K562 (cell line): ENCODE measurements at regions not wholly inside any gene's neighbourhood (a gene's known extent, or its start where the extent isn't known, plus 50 kb on each side); places are given as distances from the start of the nearest gene placed in this dataset.

Experiments
- ATAC-seq: fragments of 200-7000 bp; cut with Tn5 transposase; 3 replicates; pipeline ENCODE4 v1.9.1; 2020; ENCODE audit warnings: moderate library complexity
- BruUV-seq: library from RNA; stranded (reverse); fragments of 400-500 nt; replicated peaks from 2 replicates; lab custom pipeline; 2021; lab: Mats Ljungman, UMichigan
- CTCF ChIA-PET: fragments of 300-600 bp; formaldehyde crosslinking; extraction: SDS; loops from one replicate; lab custom pipeline; 2021; ENCODE audit warnings: low intra/inter-chr PET ratio; lab: Yijun Ruan, JAX
- POLR2A ChIA-PET: fragments of 300-600, 350-650 bp; sonication (Branson Sonifier 250); formaldehyde crosslinking; extraction: SDS; loops from one replicate; lab custom pipeline; 2021; ENCODE audit warnings: antibody characterized with exemption, inconsistent platforms; lab: Yijun Ruan, JAX
- DNase-seq, 4 experiments: peaks; one replicate each; pipeline versions ENCODE4 v3.0.0 to v3.0.0-alpha.2; 2011 to 2018; ENCODE audit warnings: low spot score in 3 of 4, mixed read lengths in 3 of 4; ENCODE audit errors: extremely low read depth in 1 of 4
- FAIRE-seq: peaks from 2 replicates; lab custom pipeline; 2011; peaks lifted over from hg19 to GRCh38; lab: Jason Lieb, UNC
- H2AFZ ChIP-seq: 2 replicates; pipeline ENCODE4 v1.6.0; 2011; ENCODE audit warnings: low read depth, low read length, control low read depth, inconsistent platforms
- H3K27ac ChIP-seq: fragments of 200-600 bp; 3 replicates; pipeline ENCODE4 v1.8.0; 2011; ENCODE audit warnings: low read depth, mild to moderate bottlenecking, control low read depth, inconsistent platforms, low read length, moderate library complexity, mixed read lengths; ENCODE audit errors: extremely low read depth
- H3K27me3 ChIP-seq, 2 experiments: fragments of 300-600 bp in 1 of 2; 2 replicates in 1 of 2; 3 replicates in 1 of 2; pipeline versions ENCODE4 v1.6.0 to v1.8.0; 2011; ENCODE audit warnings: inconsistent platforms in 2 of 2, low read length in 2 of 2, mild to moderate bottlenecking in 1 of 2, mixed read lengths in 1 of 2, moderate library complexity in 1 of 2; ENCODE audit not compliant: control insufficient read depth in 2 of 2, insufficient read depth in 2 of 2
- H3K36me3 ChIP-seq: fragments of 300-600 bp; 3 replicates; pipeline ENCODE4 v1.8.0; 2011; ENCODE audit warnings: mild to moderate bottlenecking, low read length, inconsistent platforms; ENCODE audit not compliant: control insufficient read depth, insufficient read depth
- H3K4me1 ChIP-seq, 2 experiments: fragments of 200-600 bp in 1 of 2; replicated peaks in 1 of 2; 2 replicates in 1 of 2; 3 replicates in 1 of 2; pipeline versions ENCODE4 v1.5.1 to v1.8.0; 2011; ENCODE audit warnings: inconsistent platforms in 2 of 2, low read length in 2 of 2, mild to moderate bottlenecking in 1 of 2, mixed read lengths in 1 of 2, moderate library complexity in 1 of 2; ENCODE audit not compliant: control insufficient read depth in 2 of 2, insufficient read depth in 2 of 2
- H3K4me2 ChIP-seq: 2 replicates; pipeline ENCODE4 v1.6.1; 2011; ENCODE audit warnings: low read length, control low read depth, inconsistent platforms, mixed read lengths; ENCODE audit not compliant: insufficient read depth
- H3K4me3 ChIP-seq: fragments of 200-600 bp; sonication (generic), shearing (Covaris generic); 2 replicates; pipeline ENCODE4 v1.5.1; 2016; ENCODE audit warnings: control low read depth, inconsistent platforms
- H3K79me2 ChIP-seq: fragments of 200-600 bp; 3 replicates; pipeline ENCODE4 v1.8.0; 2011; ENCODE audit warnings: low read length, inconsistent platforms; ENCODE audit not compliant: control insufficient read depth, insufficient read depth
- H3K9ac ChIP-seq, 2 experiments: 2 replicates each; pipeline versions ENCODE4 v1.6.0 to v1.6.1; 2011; ENCODE audit warnings: low read depth in 2 of 2, low read length in 2 of 2, control low read depth in 1 of 2, inconsistent platforms in 1 of 2, mild to moderate bottlenecking in 1 of 2, mixed read lengths in 1 of 2; ENCODE audit not compliant: insufficient read depth in 1 of 2
- H3K9me1 ChIP-seq: one replicate; pipeline ENCODE4 v1.6.0; 2011; ENCODE audit warnings: inconsistent platforms, mild to moderate bottlenecking, low read length, moderate library complexity; ENCODE audit not compliant: control insufficient read depth, insufficient read depth
- H3K9me3 ChIP-seq: replicated peaks from 2 replicates; pipeline ENCODE4 v1.5.1; 2011; ENCODE audit warnings: low read depth, low read length, inconsistent platforms; ENCODE audit not compliant: control insufficient read depth, insufficient read depth
- H4K20me1 ChIP-seq: replicated peaks from 2 replicates; pipeline ENCODE4 v1.6.1; 2011; ENCODE audit warnings: low read length, inconsistent platforms, mixed read lengths; ENCODE audit not compliant: control insufficient read depth, insufficient read depth
- CHCHD3 ChIP-seq: fragments of 250-450 bp; sonication (Bioruptor Pico); IDR thresholded peaks from 2 replicates; pipeline ENCODE4 v2.1.2; 2022; ENCODE audit warnings: mild to moderate bottlenecking
- MTA2 ChIP-seq: fragments of 450-650 bp; IDR thresholded peaks from 2 replicates; pipeline ENCODE4 v1.6.1; 2016; ENCODE audit warnings: low read depth
- WGBS: fragments of 100-300 bp; shearing (Covaris generic); methylation state at CpG from one replicate; pipeline ENCODE4 v1.1.6; 2016; ENCODE audit warnings: low coverage, mixed read lengths; ENCODE audit not compliant: insufficient coverage; ENCODE audit errors: missing lambda C conversion rate; 5-methylcytosine and 5-hydroxymethylcytosine counted together
- in situ Hi-C: fragments of 300-500 bp; cut with MboI; formaldehyde crosslinking; loops from 4 replicates; pipeline ENCODE4 v1.15.0; 2018; ENCODE audit warnings: inconsistent platforms, mixed read lengths
- intact Hi-C: fragments of 100-400 bp; cut with micrococcal nuclease; formaldehyde crosslinking; loops from 2 replicates; pipeline ENCODE4 v1.14.2; 2022
- TF ChIP-seq, protein P1 (sequence below), 3 experiments: fragments of 200-800 bp in 1 of 3; sonication (Bioruptor generic) in 1 of 3; sonication (generic) in 1 of 3; formaldehyde crosslinking in 1 of 3; IDR thresholded peaks; 2 replicates each; pipeline versions ENCODE4 v1.6.1 to v1.8.0; 2016 to 2022; ENCODE audit warnings: mild to moderate bottlenecking in 2 of 3, missing compliant biosample characterization in 2 of 3, missing genetic modification characterization in 2 of 3, missing genetic modification reagents in 1 of 3
- TF ChIP-seq, protein P2 (sequence below), 2 experiments: fragments of 450-650 bp; formaldehyde crosslinking in 1 of 2; IDR thresholded peaks; 2 replicates each; pipeline versions ENCODE4 v1.4.0 to v1.6.1; 2014 to 2020; ENCODE audit warnings: mild to moderate bottlenecking in 2 of 2, borderline replicate concordance in 1 of 2, low read depth in 1 of 2
- TF ChIP-seq, protein P3 (sequence below): fragments of 450-650 bp; formaldehyde crosslinking; conservative IDR thresholded peaks from 2 replicates; pipeline ENCODE4 v1.4.0; 2022; ENCODE audit warnings: mild to moderate bottlenecking, missing genetic modification characterization

DNA sequence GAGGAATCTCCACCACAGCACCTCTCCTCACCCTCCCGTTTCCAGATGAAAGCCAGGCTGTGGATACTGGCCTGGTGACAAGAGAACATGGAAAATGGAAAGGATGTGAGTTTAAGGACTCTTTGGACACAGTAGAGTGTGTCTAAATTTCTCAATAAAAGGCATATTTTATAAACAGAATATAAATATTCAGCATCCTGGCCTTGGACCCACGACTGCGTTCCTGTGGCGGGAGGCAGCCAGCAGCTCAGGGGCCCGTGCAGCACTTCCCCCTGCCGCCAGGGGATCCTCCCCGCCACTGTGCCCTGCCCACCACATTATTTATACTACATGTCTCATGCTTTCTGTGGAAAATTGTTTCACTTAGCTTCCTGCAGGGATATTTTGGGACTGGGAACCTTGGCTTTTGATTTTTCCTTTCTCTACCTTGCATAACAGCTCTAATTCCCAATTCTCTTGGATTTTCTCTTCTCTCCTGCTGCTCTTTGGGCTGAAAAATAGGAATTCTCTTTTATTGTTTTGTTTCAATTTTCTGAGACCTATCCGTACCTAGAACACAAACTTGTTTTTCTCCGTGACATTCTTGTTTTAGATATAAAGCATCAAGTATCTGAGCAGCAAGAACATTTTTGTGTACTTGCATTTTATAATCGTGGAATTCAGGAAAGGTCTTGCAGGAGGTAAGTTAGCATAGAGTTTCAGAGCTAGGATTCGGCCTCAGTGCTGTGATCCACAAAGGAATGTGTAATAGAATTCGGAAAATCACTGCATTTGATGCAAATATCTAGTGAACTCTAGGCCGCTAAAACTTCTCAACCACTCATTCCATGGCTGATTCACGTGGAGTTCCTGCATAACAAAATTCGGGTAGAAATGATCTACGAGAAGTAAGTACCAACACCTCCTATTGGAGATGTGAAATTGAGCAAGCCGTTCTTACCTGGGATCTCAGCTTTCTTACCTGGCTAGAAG, 107.7 kb upstream of the SPATA13 start (continued):
- TF ChIP-seq, protein P1, sequence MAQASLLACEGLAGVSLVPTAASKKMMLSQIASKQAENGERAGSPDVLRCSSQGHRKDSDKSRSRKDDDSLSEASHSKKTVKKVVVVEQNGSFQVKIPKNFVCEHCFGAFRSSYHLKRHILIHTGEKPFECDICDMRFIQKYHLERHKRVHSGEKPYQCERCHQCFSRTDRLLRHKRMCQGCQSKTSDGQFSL (CRISPR knock-in tag; IDR thresholded peaks at IDR 0.05): no peak
- TF ChIP-seq, protein P1 (tag; IDR thresholded peaks at IDR 0.05): peak in 1 of 2 experiments; percentile 47; a peak in 1 of 4 replicates

DNA sequence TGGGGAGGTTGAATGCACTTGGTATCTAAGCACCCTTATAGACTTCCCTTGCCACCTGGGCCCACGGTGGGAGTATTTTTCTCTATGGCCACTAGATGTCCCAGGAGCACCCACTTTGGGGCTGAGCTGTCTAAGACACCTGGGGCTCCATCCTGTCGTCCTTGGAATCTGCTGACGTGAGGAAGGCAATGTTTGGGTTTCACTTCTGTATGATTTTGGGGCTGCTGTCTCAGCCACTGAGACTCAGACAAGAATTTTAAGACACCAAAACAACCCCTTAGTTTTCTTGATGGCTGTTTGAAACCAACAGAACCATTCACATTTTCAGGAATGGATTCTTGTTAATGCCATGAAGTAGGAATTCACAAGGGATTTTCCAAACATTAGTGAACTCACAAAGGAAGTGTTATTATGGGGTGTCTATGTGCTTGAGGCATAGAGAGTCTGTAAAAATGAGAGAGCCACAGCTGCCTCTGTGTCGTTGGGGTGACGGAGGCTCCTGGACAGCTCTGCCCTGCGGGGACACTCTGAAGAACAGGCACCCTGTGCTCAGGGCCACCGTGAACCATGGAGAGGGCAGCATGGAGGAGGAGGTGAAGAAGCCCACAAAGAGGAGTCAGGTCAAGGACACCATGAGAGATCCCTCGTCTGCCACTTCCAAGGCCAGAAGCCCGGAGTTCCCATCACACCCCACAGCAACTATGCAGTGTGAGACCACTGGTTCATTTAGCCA, 106.8 kb upstream of the SPATA13 start:
- no peak overlapping the region for H2AFZ ChIP-seq
- no peaks in the 10 kb centered on the region; a peak in 1 of 5 replicates for H3K27me3 ChIP-seq
- FAIRE-seq: peak; percentile 77
- in situ Hi-C loops (no loop called here), intact Hi-C loops (loop anchor here (1.0 kb wide), 1 partner anchor 167 kb away; no protein-coding TSS in a partner anchor)
- ChIA-PET CTCF (interaction anchor here (0.9 to 2.0 kb wide), 2 partner anchors 166 to 175 kb away, joined by 4 to 13 read pairs; no protein-coding TSS in a partner anchor), POLR2A (no interaction called here)
- H3K9me3 ChIP-seq: no peaks in the 10 kb centered on the region
- ATAC-seq: peak; percentile 86
- H3K9ac ChIP-seq: no peak overlapping the region
- H3K9me1 ChIP-seq: no peaks in the 10 kb centered on the region
- no peaks in the 10 kb centered on the region for H3K36me3 ChIP-seq
- no TSS peak for BruUV-seq
- no peak overlapping the region for H3K27ac ChIP-seq
- no peak overlapping the region for H3K4me3 ChIP-seq
- DNase-seq: peak; percentile 18 to 47 (median 29)
- no peaks in the 10 kb centered on the region for H3K4me1 ChIP-seq
- no peaks in the 10 kb centered on the region for H4K20me1 ChIP-seq
- 5% methylated on average over 8 of the region's 9 CpGs for WGBS
- H3K79me2 ChIP-seq: no peaks in the 10 kb centered on the region
- no peak overlapping the region for H3K4me2 ChIP-seq
- TF ChIP-seq, protein P2, sequence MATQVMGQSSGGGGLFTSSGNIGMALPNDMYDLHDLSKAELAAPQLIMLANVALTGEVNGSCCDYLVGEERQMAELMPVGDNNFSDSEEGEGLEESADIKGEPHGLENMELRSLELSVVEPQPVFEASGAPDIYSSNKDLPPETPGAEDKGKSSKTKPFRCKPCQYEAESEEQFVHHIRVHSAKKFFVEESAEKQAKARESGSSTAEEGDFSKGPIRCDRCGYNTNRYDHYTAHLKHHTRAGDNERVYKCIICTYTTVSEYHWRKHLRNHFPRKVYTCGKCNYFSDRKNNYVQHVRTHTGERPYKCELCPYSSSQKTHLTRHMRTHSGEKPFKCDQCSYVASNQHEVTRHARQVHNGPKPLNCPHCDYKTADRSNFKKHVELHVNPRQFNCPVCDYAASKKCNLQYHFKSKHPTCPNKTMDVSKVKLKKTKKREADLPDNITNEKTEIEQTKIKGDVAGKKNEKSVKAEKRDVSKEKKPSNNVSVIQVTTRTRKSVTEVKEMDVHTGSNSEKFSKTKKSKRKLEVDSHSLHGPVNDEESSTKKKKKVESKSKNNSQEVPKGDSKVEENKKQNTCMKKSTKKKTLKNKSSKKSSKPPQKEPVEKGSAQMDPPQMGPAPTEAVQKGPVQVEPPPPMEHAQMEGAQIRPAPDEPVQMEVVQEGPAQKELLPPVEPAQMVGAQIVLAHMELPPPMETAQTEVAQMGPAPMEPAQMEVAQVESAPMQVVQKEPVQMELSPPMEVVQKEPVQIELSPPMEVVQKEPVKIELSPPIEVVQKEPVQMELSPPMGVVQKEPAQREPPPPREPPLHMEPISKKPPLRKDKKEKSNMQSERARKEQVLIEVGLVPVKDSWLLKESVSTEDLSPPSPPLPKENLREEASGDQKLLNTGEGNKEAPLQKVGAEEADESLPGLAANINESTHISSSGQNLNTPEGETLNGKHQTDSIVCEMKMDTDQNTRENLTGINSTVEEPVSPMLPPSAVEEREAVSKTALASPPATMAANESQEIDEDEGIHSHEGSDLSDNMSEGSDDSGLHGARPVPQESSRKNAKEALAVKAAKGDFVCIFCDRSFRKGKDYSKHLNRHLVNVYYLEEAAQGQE (IDR thresholded peaks at IDR 0.05; ENCODE audit: borderline replicate concordance): peak; percentile 29; the same call in 1 of the 2 replicates
- TF ChIP-seq, protein P2 (CRISPR knock-in tag; IDR thresholded peaks at IDR 0.05; ENCODE audit: low read depth): no peak
- no peak for TF ChIP-seq MTA2
- no peak for TF ChIP-seq CHCHD3 (CRISPR knock-in tag)
- TF ChIP-seq, protein P3, sequence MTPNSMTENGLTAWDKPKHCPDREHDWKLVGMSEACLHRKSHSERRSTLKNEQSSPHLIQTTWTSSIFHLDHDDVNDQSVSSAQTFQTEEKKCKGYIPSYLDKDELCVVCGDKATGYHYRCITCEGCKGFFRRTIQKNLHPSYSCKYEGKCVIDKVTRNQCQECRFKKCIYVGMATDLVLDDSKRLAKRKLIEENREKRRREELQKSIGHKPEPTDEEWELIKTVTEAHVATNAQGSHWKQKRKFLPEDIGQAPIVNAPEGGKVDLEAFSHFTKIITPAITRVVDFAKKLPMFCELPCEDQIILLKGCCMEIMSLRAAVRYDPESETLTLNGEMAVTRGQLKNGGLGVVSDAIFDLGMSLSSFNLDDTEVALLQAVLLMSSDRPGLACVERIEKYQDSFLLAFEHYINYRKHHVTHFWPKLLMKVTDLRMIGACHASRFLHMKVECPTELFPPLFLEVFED (CRISPR knock-in tag): no peak
